Activated CD4-positive, alpha-beta T cell treated with anti-CD3 and anti-CD28 coated beads, Interleukin-2, amount 10 ng/mL, durations not matched to agents 24 days and 14 days (primary cell): ENCODE measurements at regions not wholly inside any gene's neighbourhood (a gene's known extent, or its start where the extent isn't known, plus 50 kb on each side); places are given as distances from the start of the nearest gene placed in this dataset.
"Not testable (repeated sequence)": the region's sequence is repeated elsewhere in the genome, so short reads cannot be mapped to it uniquely, and the experiment has no call there.

ENCODE experiments used
- DNase-seq: peaks from one replicate; pipeline ENCODE4 v3.0.0; 2022
- H3K27ac Mint-ChIP-seq: one replicate; pipeline ENCODE4 v1.8.0; 2022; ENCODE audit warnings: mild to moderate bottlenecking, mixed read lengths
- H3K27me3 Mint-ChIP-seq: one replicate; pipeline ENCODE4 v1.8.0; 2022; ENCODE audit warnings: mixed read lengths
- H3K36me3 Mint-ChIP-seq: one replicate; pipeline ENCODE4 v1.8.0; 2022; ENCODE audit warnings: low read depth, mild to moderate bottlenecking, mixed read lengths
- H3K4me1 Mint-ChIP-seq: one replicate; pipeline ENCODE4 v1.8.0; 2021; ENCODE audit warnings: mixed read lengths
- H3K4me3 Mint-ChIP-seq: one replicate; pipeline ENCODE4 v1.8.0; 2022; ENCODE audit warnings: mild to moderate bottlenecking, moderate library complexity, mixed read lengths
- H3K9me3 Mint-ChIP-seq: one replicate; pipeline ENCODE4 v1.8.0; 2021; ENCODE audit warnings: mixed read lengths
- intact Hi-C: fragments of 100-400 bp; cut with micrococcal nuclease; formaldehyde crosslinking; loops from one replicate; pipeline ENCODE4 v1.15.1; 2023

GRCh38 chr6:119716668-119717270 is 367.2 kb upstream of the MAN1A1 start:
- H3K4me1 Mint-ChIP-seq = peaks cover 4% of the 10 kb centered on the region
- DNase-seq = no peak
- H3K27ac Mint-ChIP-seq = no peak overlapping the region
- no peaks in the 10 kb centered on the region for H3K36me3 Mint-ChIP-seq
- intact Hi-C loops = no loop called here
- peaks cover 8% of the 10 kb centered on the region for H3K27me3 Mint-ChIP-seq
- H3K9me3 Mint-ChIP-seq = no peaks in the 10 kb centered on the region
- H3K4me3 Mint-ChIP-seq = no peak overlapping the region

GRCh38 chr6:119713903-119714302 is 364.3 kb upstream of the MAN1A1 start:
- no peaks in the 10 kb centered on the region for H3K9me3 Mint-ChIP-seq
- H3K27me3 Mint-ChIP-seq = peaks cover 11% of the 10 kb centered on the region
- no peaks in the 10 kb centered on the region for H3K36me3 Mint-ChIP-seq
- intact Hi-C loops = no loop called here
- no peak for DNase-seq
- no peak overlapping the region for H3K27ac Mint-ChIP-seq
- peaks cover 4% of the 10 kb centered on the region for H3K4me1 Mint-ChIP-seq
- H3K4me3 Mint-ChIP-seq = no peak overlapping the region

GRCh38 chr6:119686644-119687043 is 337.1 kb upstream of the MAN1A1 start:
- Mint-ChIP-seq H3K4me3 (no peak overlapping the region), H3K36me3 (no peaks in the 10 kb centered on the region), H3K27me3 (peaks cover 6% of the 10 kb centered on the region), H3K9me3 (no peaks in the 10 kb centered on the region), H3K4me1 (no peaks in the 10 kb centered on the region), H3K27ac (no peak overlapping the region)
- intact Hi-C loops = no loop called here
- DNase-seq = no peak

- intact Hi-C loops = no loop called here
- Mint-ChIP-seq H3K27ac (no peak overlapping the region), H3K4me1 (no peaks in the 10 kb centered on the region), H3K36me3 (no peaks in the 10 kb centered on the region), H3K9me3 (no peaks in the 10 kb centered on the region), H3K4me3 (no peak overlapping the region), H3K27me3 (peaks cover 6% of the 10 kb centered on the region)
- no peak for DNase-seq
Measured at GRCh38 chr6:119686240-119686639, 336.7 kb upstream of the MAN1A1 start.

- Mint-ChIP-seq H3K4me3 (no peak overlapping the region), H3K4me1 (no peaks in the 10 kb centered on the region), H3K27ac (no peak overlapping the region), H3K27me3 (peaks cover 6% of the 10 kb centered on the region), H3K36me3 (no peaks in the 10 kb centered on the region), H3K9me3 (no peaks in the 10 kb centered on the region)
- DNase-seq = no peak
- intact Hi-C loops = no loop called here
Measured at GRCh38 chr6:119683671-119684070, 334.1 kb upstream of the MAN1A1 start.

- DNase-seq = no peak
- H3K27ac Mint-ChIP-seq = no peak overlapping the region
- no peaks in the 10 kb centered on the region for H3K4me1 Mint-ChIP-seq
- H3K4me3 Mint-ChIP-seq = no peak overlapping the region
- H3K9me3 Mint-ChIP-seq = no peaks in the 10 kb centered on the region
- H3K27me3 Mint-ChIP-seq = peaks cover 6% of the 10 kb centered on the region
- no peaks in the 10 kb centered on the region for H3K36me3 Mint-ChIP-seq
- intact Hi-C loops = no loop called here
Measured at GRCh38 chr6:119683031-119683430, 333.5 kb upstream of the MAN1A1 start.

GRCh38 chr6:119678961-119679360 is 329.4 kb upstream of the MAN1A1 start:
- no peak overlapping the region for H3K4me3 Mint-ChIP-seq
- no peaks in the 10 kb centered on the region for H3K9me3 Mint-ChIP-seq
- no peak for DNase-seq
- intact Hi-C loops = no loop called here
- peaks cover 4% of the 10 kb centered on the region for H3K27me3 Mint-ChIP-seq
- no peaks in the 10 kb centered on the region for H3K4me1 Mint-ChIP-seq
- no peaks in the 10 kb centered on the region for H3K36me3 Mint-ChIP-seq
- no peak overlapping the region for H3K27ac Mint-ChIP-seq

- Mint-ChIP-seq H3K4me1 (no peaks in the 10 kb centered on the region), H3K4me3 (no peak overlapping the region), H3K9me3 (no peaks in the 10 kb centered on the region), H3K36me3 (no peaks in the 10 kb centered on the region), H3K27me3 (peaks cover 5% of the 10 kb centered on the region), H3K27ac (no peak overlapping the region)
- DNase-seq = no peak
- intact Hi-C loops = no loop called here
Measured at GRCh38 chr6:119677384-119677783, 327.8 kb upstream of the MAN1A1 start.

- no peak overlapping the region for H3K27ac Mint-ChIP-seq
- peaks cover 5% of the 10 kb centered on the region for H3K27me3 Mint-ChIP-seq
- H3K9me3 Mint-ChIP-seq = no peaks in the 10 kb centered on the region
- H3K4me3 Mint-ChIP-seq = no peak overlapping the region
- no peaks in the 10 kb centered on the region for H3K4me1 Mint-ChIP-seq
- intact Hi-C loops = no loop called here
- no peaks in the 10 kb centered on the region for H3K36me3 Mint-ChIP-seq
- DNase-seq = no peak
Measured at GRCh38 chr6:119676961-119677360, 327.4 kb upstream of the MAN1A1 start.

- Mint-ChIP-seq H3K9me3 (no peaks in the 10 kb centered on the region), H3K27ac (no peak overlapping the region), H3K4me1 (no peaks in the 10 kb centered on the region), H3K27me3 (peaks cover 5% of the 10 kb centered on the region), H3K36me3 (no peaks in the 10 kb centered on the region), H3K4me3 (no peak overlapping the region)
- intact Hi-C loops = no loop called here
- no peak for DNase-seq
Measured at GRCh38 chr6:119676230-119676629, 326.7 kb upstream of the MAN1A1 start.

- Mint-ChIP-seq H3K4me3 (no peak overlapping the region), H3K27ac (no peak overlapping the region), H3K9me3 (no peaks in the 10 kb centered on the region), H3K36me3 (no peaks in the 10 kb centered on the region), H3K27me3 (peaks cover 7% of the 10 kb centered on the region), H3K4me1 (peaks cover 4% of the 10 kb centered on the region)
- intact Hi-C loops = no loop called here
- no peak for DNase-seq
Measured at GRCh38 chr6:119673741-119674140, 324.2 kb upstream of the MAN1A1 start.

- H3K27ac Mint-ChIP-seq = no peak overlapping the region
- H3K4me1 Mint-ChIP-seq = peaks cover 9% of the 10 kb centered on the region
- H3K9me3 Mint-ChIP-seq = no peaks in the 10 kb centered on the region
- no peak overlapping the region for H3K4me3 Mint-ChIP-seq
- H3K27me3 Mint-ChIP-seq = peaks cover 7% of the 10 kb centered on the region
- H3K36me3 Mint-ChIP-seq = no peaks in the 10 kb centered on the region
- no peak for DNase-seq
- intact Hi-C loops = no loop called here
Measured at GRCh38 chr6:119672725-119673124, 323.2 kb upstream of the MAN1A1 start.

GRCh38 chr6:119671105-119671504 is 321.5 kb upstream of the MAN1A1 start:
- Mint-ChIP-seq H3K27me3 (peaks cover 7% of the 10 kb centered on the region), H3K36me3 (no peaks in the 10 kb centered on the region), H3K4me3 (no peak overlapping the region), H3K9me3 (no peaks in the 10 kb centered on the region), H3K4me1 (peaks cover 9% of the 10 kb centered on the region), H3K27ac (no peak overlapping the region)
- intact Hi-C loops = no loop called here
- DNase-seq = no peak

GRCh38 chr6:119669221-119669620 is 319.7 kb upstream of the MAN1A1 start:
- H3K36me3 Mint-ChIP-seq = no peaks in the 10 kb centered on the region
- no peak overlapping the region for H3K4me3 Mint-ChIP-seq
- no peaks in the 10 kb centered on the region for H3K9me3 Mint-ChIP-seq
- H3K27ac Mint-ChIP-seq = no peak overlapping the region
- intact Hi-C loops = no loop called here
- peaks cover 9% of the 10 kb centered on the region for H3K4me1 Mint-ChIP-seq
- H3K27me3 Mint-ChIP-seq = peaks cover 4% of the 10 kb centered on the region
- DNase-seq = no peak

GRCh38 chr6:119665432-119665831 is 315.9 kb upstream of the MAN1A1 start:
- H3K36me3 Mint-ChIP-seq, H3K4me1 Mint-ChIP-seq, H3K4me3 Mint-ChIP-seq, H3K27me3 Mint-ChIP-seq, H3K27ac Mint-ChIP-seq, DNase-seq, H3K9me3 Mint-ChIP-seq, intact Hi-C loops: not testable (repeated sequence)
